Loucy (cell line): ENCODE measurements at regions not wholly inside any gene's neighbourhood (a gene's known extent, or its start where the extent isn't known, plus 50 kb on each side); places are given as distances from the start of the nearest gene placed in this dataset.

Experiments used
- H2AFZ ChIP-seq: fragments of 200-600 bp; sonication (generic); 2 replicates; pipeline ENCODE4 v1.6.0; 2016; ENCODE audit warnings: antibody characterized with exemption, mild to moderate bottlenecking, low read length, moderate library complexity
- H3F3A ChIP-seq: fragments of 200-600 bp; 2 replicates; pipeline ENCODE4 v1.6.0; 2016; ENCODE audit warnings: antibody characterized with exemption, low read depth, mild to moderate bottlenecking
- H3K27me3 ChIP-seq: fragments of 200-600 bp; sonication (generic); 2 replicates; pipeline ENCODE4 v1.6.1; 2014; ENCODE audit warnings: low read length, mild to moderate bottlenecking; ENCODE audit not compliant: insufficient read depth, poor library complexity, severe bottlenecking
- H3K36me3 ChIP-seq: fragments of 200-600 bp; sonication (generic); 2 replicates; pipeline ENCODE4 v1.6.1; 2016; ENCODE audit warnings: low read length; ENCODE audit not compliant: insufficient read depth
- H3K4me1 ChIP-seq: fragments of 200-600 bp; sonication (generic); 2 replicates; pipeline ENCODE4 v1.5.1; 2014; ENCODE audit warnings: low read length, mild to moderate bottlenecking; ENCODE audit not compliant: insufficient read depth, poor library complexity, severe bottlenecking
- H3K4me2 ChIP-seq: fragments of 200-600 bp; sonication (generic); 2 replicates; pipeline ENCODE4 v1.6.0; 2014; ENCODE audit warnings: antibody characterized with exemption, low read length, low read depth, mild to moderate bottlenecking; ENCODE audit not compliant: poor library complexity, severe bottlenecking
- H3K4me3 ChIP-seq: fragments of 200-600 bp; sonication (generic); 2 replicates; pipeline ENCODE4 v1.5.1; 2014; ENCODE audit warnings: low read length, mild to moderate bottlenecking, mixed read lengths; ENCODE audit not compliant: poor library complexity, severe bottlenecking
- H3K79me2 ChIP-seq: fragments of 200-600 bp; sonication (generic); 2 replicates; pipeline ENCODE4 v1.6.1; 2014; ENCODE audit warnings: low read length; ENCODE audit not compliant: insufficient read depth
- H3K9ac ChIP-seq: fragments of 200-600 bp; sonication (generic); 2 replicates; pipeline ENCODE4 v1.6.0; 2014; ENCODE audit warnings: mild to moderate bottlenecking, low read depth, low read length, moderate library complexity; ENCODE audit not compliant: poor library complexity, severe bottlenecking
- H3K9me2 ChIP-seq: fragments of 200-600 bp; sonication (generic); replicated peaks from 2 replicates; pipeline ENCODE4 v1.6.1; 2016; ENCODE audit warnings: low read depth, low read length, mixed read lengths
- H3K9me3 ChIP-seq: fragments of 200-600 bp; sonication (generic); 2 replicates; pipeline ENCODE4 v1.6.1; 2014; ENCODE audit warnings: mild to moderate bottlenecking, antibody characterized with exemption, low read length, low read depth; ENCODE audit not compliant: insufficient read depth
- H4K20me1 ChIP-seq: fragments of 200-600 bp; sonication (generic); 2 replicates; pipeline ENCODE4 v1.6.0; 2014; ENCODE audit warnings: antibody characterized with exemption, low read length, mild to moderate bottlenecking; ENCODE audit not compliant: insufficient read depth, poor library complexity, severe bottlenecking
- CTCF ChIP-seq: fragments of 200-600 bp; sonication (generic); conservative IDR thresholded peaks from 2 replicates; pipeline ENCODE4 v1.5.1; 2014; ENCODE audit warnings: mild to moderate bottlenecking, antibody characterized with exemption, low read length
- EZH2phosphoT487 ChIP-seq: fragments of 200-600 bp; IDR thresholded peaks from 2 replicates; pipeline ENCODE4 v1.6.1; 2018; ENCODE audit warnings: antibody characterized with exemption, mild to moderate bottlenecking, moderate library complexity, borderline replicate concordance

- Histone ChIP-seq H4K20me1 (no peaks in the 10 kb centered on the region), H3K9ac (no peak overlapping the region), H2AFZ (no peak overlapping the region), H3K36me3 (no peaks in the 10 kb centered on the region), H3K79me2 (no peaks in the 10 kb centered on the region), H3K4me1 (no peaks in the 10 kb centered on the region), H3K9me3 (no peaks in the 10 kb centered on the region), H3K4me2 (no peak overlapping the region), H3F3A (no peaks in the 10 kb centered on the region), H3K9me2 (no peaks in the 10 kb centered on the region), H3K4me3 (no peak overlapping the region), H3K27me3 (no peaks in the 10 kb centered on the region)
- TF ChIP-seq CTCF = no peak
- TF ChIP-seq EZH2phosphoT487 = no peak
Measured at GRCh38 chr5:3794611-3795010, 199.0 kb downstream of the IRX1 start.

- Histone ChIP-seq H3K9me3 (no peaks in the 10 kb centered on the region), H3K36me3 (no peaks in the 10 kb centered on the region), H2AFZ (no peak overlapping the region), H3K27me3 (no peaks in the 10 kb centered on the region), H3K9me2 (no peaks in the 10 kb centered on the region), H4K20me1 (no peaks in the 10 kb centered on the region), H3K4me1 (no peaks in the 10 kb centered on the region), H3K4me3 (no peak overlapping the region), H3K4me2 (no peak overlapping the region), H3K9ac (no peak overlapping the region), H3F3A (no peaks in the 10 kb centered on the region), H3K79me2 (no peaks in the 10 kb centered on the region)
- no peak for TF ChIP-seq CTCF
- TF ChIP-seq EZH2phosphoT487 = no peak
Measured at GRCh38 chr5:3796736-3797135, 201.1 kb downstream of the IRX1 start.

GRCh38 chr5:3801967-3802366, 206.3 kb downstream of the IRX1 start:
- Histone ChIP-seq H3K4me3 (no peak overlapping the region), H3K9me2 (no peaks in the 10 kb centered on the region), H3K9me3 (no peaks in the 10 kb centered on the region), H3K27me3 (no peaks in the 10 kb centered on the region), H3K9ac (no peak overlapping the region), H3F3A (no peaks in the 10 kb centered on the region), H3K79me2 (no peaks in the 10 kb centered on the region), H3K36me3 (no peaks in the 10 kb centered on the region), H3K4me2 (no peak overlapping the region), H2AFZ (no peak overlapping the region), H3K4me1 (no peaks in the 10 kb centered on the region), H4K20me1 (no peaks in the 10 kb centered on the region)
- TF ChIP-seq EZH2phosphoT487 (no peak), CTCF (no peak)
